B cell (primary cell): ENCODE measurements at regions not wholly inside any gene's neighbourhood (a gene's known extent, or its start where the extent isn't known, plus 50 kb on each side); places are given as distances from the start of the nearest gene placed in this dataset.

ENCODE experiments used
- ATAC-seq: fragments of 200-7000 bp; cut with Tn5 transposase; one replicate; pipeline ENCODE4 v1.10.0; 2021; ENCODE audit warnings: low read depth, mild to moderate bottlenecking, moderate number of reproducible peaks, moderate library complexity
- CTCF ChIA-PET: fragments of 350-600 bp; sonication (Branson Sonifier 250); formaldehyde crosslinking; loops from one replicate; lab custom pipeline; 2021; ENCODE audit warnings: antibody characterized with exemption, inconsistent platforms; lab: Charles Lee
- POLR2A ChIA-PET: fragments of 350-600 bp; sonication (Branson Sonifier 250); formaldehyde crosslinking; loops from one replicate; lab custom pipeline; 2021; ENCODE audit warnings: antibody characterized with exemption; lab: Charles Lee
- DNase-seq: peaks from one replicate; pipeline ENCODE4 v3.0.0; 2013
- H2AFZ ChIP-seq: 2 replicates; pipeline ENCODE4 v1.6.1; 2012; ENCODE audit warnings: mild to moderate bottlenecking, low read depth, low read length; ENCODE audit not compliant: insufficient read depth, poor library complexity, severe bottlenecking
- H3K27ac ChIP-seq, 2 donors: 1 replicate in 1 of 2; 2 replicates in 1 of 2; pipeline ENCODE4 v1.5.1; 2012 to 2013; ENCODE audit warnings: low read length in 2 of 2, mild to moderate bottlenecking in 2 of 2, moderate library complexity in 1 of 2
- H3K27me3 ChIP-seq, 4 experiments: fragments of 200-600 bp in 1 of 4; sonication (generic) in 1 of 4; replicated peaks in 1 of 4; 1 replicate in 2 of 4; 2 replicates in 2 of 4; pipeline versions ENCODE4 v1.6.1 to v1.7.0; 2013 to 2016; ENCODE audit warnings: low read length in 3 of 4, mild to moderate bottlenecking in 2 of 4, mixed read lengths in 1 of 4, moderate library complexity in 1 of 4; ENCODE audit not compliant: insufficient read depth in 4 of 4, control insufficient read depth in 3 of 4; ENCODE audit errors: control extremely low read depth in 1 of 4
- H3K36me3 ChIP-seq, 2 experiments: replicated peaks in 1 of 2; 1 replicate in 1 of 2; 2 replicates in 1 of 2; pipeline versions ENCODE4 v1.6.1 to v1.7.1; 2013; ENCODE audit warnings: low read length in 1 of 2; ENCODE audit not compliant: insufficient read depth in 2 of 2, control insufficient read depth in 1 of 2; ENCODE audit errors: control extremely low read depth in 1 of 2, extremely low read depth in 1 of 2
- H3K4me1 ChIP-seq, 2 donors: fragments of 200-600 bp in 1 of 2; sonication (generic) in 1 of 2; 1 replicate in 1 of 2; 2 replicates in 1 of 2; pipeline versions ENCODE4 v1.5.1 to v1.6.1; 2013 to 2017; ENCODE audit warnings: low read length in 2 of 2; ENCODE audit not compliant: control insufficient read depth in 2 of 2, insufficient read depth in 2 of 2
- H3K4me2 ChIP-seq: replicated peaks from 2 replicates; pipeline ENCODE3; 2012; ENCODE audit warnings: mild to moderate bottlenecking, low read depth, low read length; ENCODE audit not compliant: poor library complexity, severe bottlenecking
- H3K4me3 ChIP-seq, 5 experiments: fragments of 200-600 bp in 1 of 5; sonication (generic) in 1 of 5; 1 replicate in 3 of 5; 2 replicates in 2 of 5; pipeline versions ENCODE4 v1.5.1 to v1.7.0; 2011 to 2016; ENCODE audit warnings: low read length in 4 of 5, mild to moderate bottlenecking in 4 of 5, low read depth in 2 of 5, control low read depth in 1 of 5, moderate library complexity in 1 of 5; ENCODE audit not compliant: insufficient read depth in 1 of 5; ENCODE audit errors: control extremely low read depth in 1 of 5, extremely low read depth in 1 of 5
- H3K79me2 ChIP-seq: fragments of 200-600 bp; sonication (generic); one replicate; pipeline ENCODE4 v1.6.0; 2016; ENCODE audit warnings: low read length; ENCODE audit not compliant: control insufficient read depth, insufficient read depth
- H3K9ac ChIP-seq: fragments of 200-600 bp; sonication (generic); 2 replicates; pipeline ENCODE4 v1.6.1; 2017; ENCODE audit warnings: mild to moderate bottlenecking, low read length, moderate library complexity
- H3K9me3 ChIP-seq, 3 donors: one replicate each; pipeline versions ENCODE4 v1.6.1 to v1.7.1; 2013; ENCODE audit warnings: low read length in 2 of 3; ENCODE audit not compliant: control insufficient read depth in 2 of 3, insufficient read depth in 1 of 3; ENCODE audit errors: control extremely low read depth in 1 of 3
- H4K20me1 ChIP-seq: 2 replicates; pipeline ENCODE4 v1.6.0; 2012; ENCODE audit warnings: mild to moderate bottlenecking, low read length; ENCODE audit not compliant: insufficient read depth, control insufficient read depth, poor library complexity, severe bottlenecking
- H3K27ac Mint-ChIP-seq: one replicate; pipeline ENCODE4 v1.8.0; 2021; ENCODE audit warnings: mixed read lengths
- H3K27me3 Mint-ChIP-seq: one replicate; pipeline ENCODE4 v1.8.0; 2021; ENCODE audit warnings: mixed read lengths
- H3K4me1 Mint-ChIP-seq: one replicate; pipeline ENCODE4 v1.8.0; 2021; ENCODE audit warnings: mixed read lengths
- H3K4me3 Mint-ChIP-seq: one replicate; pipeline ENCODE4 v1.8.0; 2021; ENCODE audit warnings: mixed read lengths
- H3K9me3 Mint-ChIP-seq: one replicate; pipeline ENCODE4 v1.8.0; 2022; ENCODE audit warnings: mixed read lengths; ENCODE audit not compliant: insufficient read depth
- CTCF ChIP-seq: fragments of 200-600 bp; IDR thresholded peaks from one replicate; pipeline ENCODE4 v1.8.0; 2022; ENCODE audit warnings: antibody characterized with exemption, mild to moderate bottlenecking
- EZH2 ChIP-seq: IDR thresholded peaks from 2 replicates; pipeline ENCODE4 v1.6.1; 2012; ENCODE audit warnings: borderline replicate concordance, low read depth, mild to moderate bottlenecking, moderate library complexity, low read length; ENCODE audit not compliant: insufficient read depth, poor library complexity, severe bottlenecking
- WGBS: methylation state at CpG from one replicate; pipeline ENCODE4 v1.1.5; 2013; ENCODE audit warnings: missing lambda C conversion rate; ENCODE audit not compliant: insufficient coverage; 5-methylcytosine and 5-hydroxymethylcytosine counted together
- intact Hi-C: fragments of 100-400 bp; cut with micrococcal nuclease; formaldehyde crosslinking; loops from one replicate; pipeline ENCODE4 v1.10.0; 2022

DNA sequence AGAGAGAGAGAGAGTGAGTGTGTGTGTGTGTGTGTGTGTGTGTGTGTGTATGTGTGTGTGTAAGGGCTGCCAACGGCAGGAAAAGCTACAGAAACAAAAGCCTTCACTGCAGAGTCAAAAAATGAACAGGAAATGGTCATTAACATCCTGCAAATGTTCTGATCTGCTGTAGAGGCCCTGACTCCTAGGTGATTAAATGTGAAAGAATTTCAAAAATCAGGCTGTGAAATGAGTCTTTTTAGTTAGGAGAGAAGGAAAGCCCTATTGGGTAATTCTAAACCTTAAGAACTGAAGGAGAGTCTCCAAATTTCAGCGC is 166.5 kb upstream of the MYLIP start:
- no peak overlapping the region for H3K9ac ChIP-seq

GRCh38 chr6:15961635-15962448 is 167.0 kb upstream of the MYLIP start:
- 80% methylated on average over 1 of the region's 3 CpGs for WGBS
- Histone ChIP-seq H3K4me2 (no peak overlapping the region), H3K4me3 (no peak overlapping the region), H3K9ac (no peak overlapping the region), H3K4me1 (peaks cover 0 to 3% of the 10 kb centered on the region in 2 donors), H3K36me3 (no peaks in the 10 kb centered on the region), H4K20me1 (no peaks in the 10 kb centered on the region), H3K27ac (no peak overlapping the region), H3K9me3 (no peaks in the 10 kb centered on the region), H3K79me2 (no peaks in the 10 kb centered on the region), H3K27me3 (no peaks in the 10 kb centered on the region), H2AFZ (no peak overlapping the region)
- DNase-seq (no peak), ATAC-seq (no peak)
- TF ChIP-seq EZH2 (no peak), CTCF (no peak)
- H3K9me3 Mint-ChIP-seq = no peaks in the 10 kb centered on the region
- no peak overlapping the region for H3K4me3 Mint-ChIP-seq
- no peaks in the 10 kb centered on the region for H3K27me3 Mint-ChIP-seq
- intact Hi-C loops = no loop called here
- ChIA-PET CTCF (no interaction called here), POLR2A (interaction anchor here (0.6 kb wide), 1 partner anchor 8 kb away, joined by 5 read pairs; no protein-coding TSS in a partner anchor)
- H3K27ac Mint-ChIP-seq = no peak overlapping the region
- H3K4me1 Mint-ChIP-seq = peaks cover 4% of the 10 kb centered on the region

More for the DNA sequence above, 166.5 kb upstream of the MYLIP start:
- no peaks in the 10 kb centered on the region for H3K27me3 ChIP-seq
- intact Hi-C loops = no loop called here
- H3K4me2 ChIP-seq = no peak overlapping the region
- no peak overlapping the region for H3K4me3 Mint-ChIP-seq
- H3K4me1 Mint-ChIP-seq = peaks cover 4% of the 10 kb centered on the region
- H3K79me2 ChIP-seq = no peaks in the 10 kb centered on the region
- H3K27ac ChIP-seq = no peak overlapping the region
- H3K9me3 ChIP-seq = no peaks in the 10 kb centered on the region
- H3K27ac Mint-ChIP-seq = no peak overlapping the region
- DNase-seq (no peak), ATAC-seq (no peak)
- H2AFZ ChIP-seq = no peak overlapping the region
- H3K9me3 Mint-ChIP-seq = no peaks in the 10 kb centered on the region
- H4K20me1 ChIP-seq = no peaks in the 10 kb centered on the region
- WGBS = no CpG with 5 or more reads among the region's 2 CpGs
- H3K4me3 ChIP-seq = no peak overlapping the region
- TF ChIP-seq EZH2 = no peak
- ChIA-PET POLR2A (no interaction called here), CTCF (interaction anchor here (0.8 kb wide), 1 partner anchor 60 kb away, joined by 3 read pairs; no protein-coding TSS in a partner anchor)
- no peaks in the 10 kb centered on the region for H3K27me3 Mint-ChIP-seq
- no peaks in the 10 kb centered on the region for H3K36me3 ChIP-seq
- H3K4me1 ChIP-seq = peaks cover 0 to 3% of the 10 kb centered on the region in 2 donors
